ENCODE measurements at regions not wholly inside any gene's neighbourhood (a gene's known extent, or its start where the extent isn't known, plus 50 kb on each side); places are given as distances from the start of the nearest gene placed in this dataset.

DNA sequence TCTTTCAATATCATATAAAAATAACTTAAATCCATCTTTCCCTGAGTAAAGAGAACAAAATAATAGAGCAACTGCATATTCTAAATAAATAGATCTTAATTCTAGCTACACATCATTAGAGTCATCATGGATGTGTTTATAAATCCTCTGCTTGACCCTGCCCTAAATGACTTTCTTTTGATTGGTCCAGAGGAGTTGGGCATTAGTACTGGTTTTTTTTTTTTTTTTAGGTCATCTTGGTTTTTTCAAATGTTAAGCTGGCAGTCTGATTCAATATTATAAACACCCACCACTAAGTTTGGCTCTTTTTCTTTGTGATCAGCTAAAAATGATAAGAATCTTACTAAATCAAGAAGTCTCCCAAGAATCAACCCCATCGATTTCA lies 504.0 kb upstream of the CBLB start:
- TF ChIP-seq POLR2A (IDR thresholded peaks at IDR 0.05), result no peak
- TF ChIP-seq, protein P1, sequence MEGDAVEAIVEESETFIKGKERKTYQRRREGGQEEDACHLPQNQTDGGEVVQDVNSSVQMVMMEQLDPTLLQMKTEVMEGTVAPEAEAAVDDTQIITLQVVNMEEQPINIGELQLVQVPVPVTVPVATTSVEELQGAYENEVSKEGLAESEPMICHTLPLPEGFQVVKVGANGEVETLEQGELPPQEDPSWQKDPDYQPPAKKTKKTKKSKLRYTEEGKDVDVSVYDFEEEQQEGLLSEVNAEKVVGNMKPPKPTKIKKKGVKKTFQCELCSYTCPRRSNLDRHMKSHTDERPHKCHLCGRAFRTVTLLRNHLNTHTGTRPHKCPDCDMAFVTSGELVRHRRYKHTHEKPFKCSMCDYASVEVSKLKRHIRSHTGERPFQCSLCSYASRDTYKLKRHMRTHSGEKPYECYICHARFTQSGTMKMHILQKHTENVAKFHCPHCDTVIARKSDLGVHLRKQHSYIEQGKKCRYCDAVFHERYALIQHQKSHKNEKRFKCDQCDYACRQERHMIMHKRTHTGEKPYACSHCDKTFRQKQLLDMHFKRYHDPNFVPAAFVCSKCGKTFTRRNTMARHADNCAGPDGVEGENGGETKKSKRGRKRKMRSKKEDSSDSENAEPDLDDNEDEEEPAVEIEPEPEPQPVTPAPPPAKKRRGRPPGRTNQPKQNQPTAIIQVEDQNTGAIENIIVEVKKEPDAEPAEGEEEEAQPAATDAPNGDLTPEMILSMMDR (IDR thresholded peaks at IDR 0.05), result no peak
